CD14-positive monocyte (primary cell): ENCODE measurements at regions not wholly inside any gene's neighbourhood (a gene's known extent, or its start where the extent isn't known, plus 50 kb on each side); places are given as distances from the start of the nearest gene placed in this dataset.

Experiments
- DNase-seq, 3 donors: peaks; one replicate each; pipeline ENCODE4 v3.0.0-alpha.2; 2011 to 2022
- H2AFZ ChIP-seq: 2 replicates; pipeline ENCODE4 v1.6.0; 2012; ENCODE audit warnings: mild to moderate bottlenecking, low read depth, low read length, inconsistent platforms; ENCODE audit not compliant: insufficient read depth, poor library complexity, severe bottlenecking
- H3K27ac ChIP-seq, 2 donors: 1 replicate in 1 of 2; 2 replicates in 1 of 2; pipeline ENCODE4 v1.5.1; 2012 to 2013; ENCODE audit warnings: low read length in 2 of 2, control low read depth in 1 of 2, inconsistent platforms in 1 of 2, low read depth in 1 of 2, mild to moderate bottlenecking in 1 of 2
- H3K27me3 ChIP-seq, 2 donors: one replicate each; pipeline versions ENCODE4 v1.6.0 to v1.6.1; 2011 to 2013; ENCODE audit warnings: low read length in 2 of 2; ENCODE audit not compliant: control insufficient read depth in 2 of 2, insufficient read depth in 2 of 2
- H3K36me3 ChIP-seq, 2 donors: replicated peaks in 1 of 2; 1 replicate in 1 of 2; 2 replicates in 1 of 2; pipeline versions ENCODE4 v1.5.1 to v1.6.1; 2012 to 2013; ENCODE audit warnings: low read length in 2 of 2, control low read depth in 1 of 2, inconsistent platforms in 1 of 2, mild to moderate bottlenecking in 1 of 2; ENCODE audit not compliant: insufficient read depth in 2 of 2, control insufficient read depth in 1 of 2
- H3K4me1 ChIP-seq, 2 donors: 1 replicate in 1 of 2; 2 replicates in 1 of 2; pipeline versions ENCODE4 v1.5.1 to v1.6.1; 2012 to 2013; ENCODE audit warnings: low read length in 2 of 2, control low read depth in 1 of 2, inconsistent platforms in 1 of 2, mild to moderate bottlenecking in 1 of 2, moderate library complexity in 1 of 2; ENCODE audit not compliant: insufficient read depth in 2 of 2, control insufficient read depth in 1 of 2
- H3K4me2 ChIP-seq: replicated peaks from 2 replicates; pipeline ENCODE3; 2012; ENCODE audit warnings: low read length, moderate library complexity, mild to moderate bottlenecking; ENCODE audit not compliant: poor library complexity, severe bottlenecking; ENCODE audit errors: extremely low read depth
- H3K4me3 ChIP-seq, 3 experiments: fragments of 200-600 bp in 1 of 3; sonication (generic) in 1 of 3; replicated peaks in 1 of 3; 1 replicate in 2 of 3; 2 replicates in 1 of 3; pipeline ENCODE4 v1.5.1; 2011 to 2013; ENCODE audit warnings: low read length in 3 of 3, mild to moderate bottlenecking in 3 of 3, control low read depth in 2 of 3, low read depth in 2 of 3, inconsistent platforms in 1 of 3, moderate library complexity in 1 of 3
- H3K79me2 ChIP-seq: 2 replicates; pipeline ENCODE4 v1.6.0; 2012; ENCODE audit warnings: mild to moderate bottlenecking, control low read depth, inconsistent platforms, low read length, moderate library complexity; ENCODE audit not compliant: insufficient read depth
- H3K9ac ChIP-seq: 2 replicates; pipeline ENCODE4 v1.6.0; 2017; ENCODE audit warnings: low read length, mild to moderate bottlenecking; ENCODE audit not compliant: insufficient read depth, poor library complexity, severe bottlenecking
- H3K9me3 ChIP-seq, 2 donors: replicated peaks in 1 of 2; 1 replicate in 1 of 2; 2 replicates in 1 of 2; pipeline versions ENCODE4 v1.5.1 to v1.6.1; 2012 to 2013; ENCODE audit warnings: low read length in 2 of 2, control low read depth in 1 of 2; ENCODE audit not compliant: control insufficient read depth in 1 of 2, insufficient read depth in 1 of 2
- H4K20me1 ChIP-seq: 2 replicates; pipeline ENCODE4 v1.6.0; 2012; ENCODE audit warnings: mild to moderate bottlenecking, low read length, control low read depth, moderate library complexity; ENCODE audit not compliant: insufficient read depth
- H3K27ac Mint-ChIP-seq, 7 donors: one replicate each; pipeline ENCODE4 v1.8.0; 2020; ENCODE audit warnings: mild to moderate bottlenecking in 7 of 7, mixed read lengths in 7 of 7, moderate library complexity in 6 of 7, inconsistent platforms in 2 of 7
- H3K27me3 Mint-ChIP-seq, 3 donors: one replicate each; pipeline ENCODE4 v1.8.0; 2021 to 2022; ENCODE audit warnings: low read depth in 3 of 3, mild to moderate bottlenecking in 3 of 3, mixed read lengths in 3 of 3, moderate library complexity in 3 of 3, inconsistent platforms in 1 of 3
- H3K36me3 Mint-ChIP-seq, 2 donors: one replicate each; pipeline ENCODE4 v1.8.0; 2020; ENCODE audit warnings: mixed read lengths in 2 of 2, inconsistent platforms in 1 of 2, mild to moderate bottlenecking in 1 of 2
- H3K4me1 Mint-ChIP-seq: one replicate; pipeline ENCODE4 v1.8.0; 2020; ENCODE audit warnings: mild to moderate bottlenecking, mixed read lengths
- H3K4me3 Mint-ChIP-seq, 2 donors: one replicate each; pipeline ENCODE4 v1.8.0; 2020; ENCODE audit warnings: mild to moderate bottlenecking in 2 of 2, mixed read lengths in 2 of 2, moderate library complexity in 1 of 2
- H3K9me3 Mint-ChIP-seq, 7 donors: one replicate each; pipeline ENCODE4 v1.8.0; 2020 to 2022; ENCODE audit warnings: mixed read lengths in 7 of 7, mild to moderate bottlenecking in 6 of 7, moderate library complexity in 6 of 7, inconsistent platforms in 2 of 7
- WGBS: methylation state at CpG from one replicate; pipeline ENCODE4 v1.1.5; 2013; ENCODE audit warnings: missing lambda C conversion rate; ENCODE audit not compliant: insufficient coverage; 5-methylcytosine and 5-hydroxymethylcytosine counted together
- intact Hi-C, 2 donors: fragments of 100-400 bp; cut with micrococcal nuclease; formaldehyde crosslinking; loops; one replicate each; pipeline versions ENCODE4 v1.15.0 to v1.15.1; 2023
- TF ChIP-seq, protein P1 (sequence below): fragments of 200-600 bp; IDR thresholded peaks from one replicate; pipeline ENCODE4 v1.8.0; 2022; ENCODE audit warnings: antibody characterized with exemption, mild to moderate bottlenecking

DNA sequence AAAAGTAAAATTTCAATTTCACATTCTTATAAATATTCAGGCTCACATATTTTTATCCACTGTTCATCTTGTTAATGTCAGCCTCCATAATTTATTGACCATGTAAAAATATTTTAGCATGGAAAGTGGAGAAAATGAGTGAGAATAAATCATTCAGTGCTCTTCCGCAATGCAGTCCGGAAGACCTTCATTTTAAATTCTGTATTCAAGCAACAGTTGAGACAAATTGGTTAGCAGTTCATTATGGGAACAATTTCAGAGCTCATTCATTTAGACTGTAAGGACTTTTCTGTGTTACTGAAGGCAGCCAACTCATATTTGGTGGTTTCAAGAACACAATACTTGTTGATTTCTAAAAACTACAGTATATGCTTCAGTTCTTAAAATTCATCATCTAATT lies 97.8 kb downstream of the TYW3 start:
- H3K4me3 ChIP-seq = no peak overlapping the region
- Mint-ChIP-seq H3K4me3 (no peak overlapping the region), H3K36me3 (no peaks in the 10 kb centered on the region), H3K4me1 (no peaks in the 10 kb centered on the region), H3K27me3 (peaks cover 0 to 2% (median 0%) of the 10 kb centered on the region in 3 donors), H3K9me3 (peaks cover 0 to 2% (median 0%) of the 10 kb centered on the region in 7 donors), H3K27ac (no peak overlapping the region)
- no peak overlapping the region for H3K4me2 ChIP-seq
- TF ChIP-seq, protein P1, sequence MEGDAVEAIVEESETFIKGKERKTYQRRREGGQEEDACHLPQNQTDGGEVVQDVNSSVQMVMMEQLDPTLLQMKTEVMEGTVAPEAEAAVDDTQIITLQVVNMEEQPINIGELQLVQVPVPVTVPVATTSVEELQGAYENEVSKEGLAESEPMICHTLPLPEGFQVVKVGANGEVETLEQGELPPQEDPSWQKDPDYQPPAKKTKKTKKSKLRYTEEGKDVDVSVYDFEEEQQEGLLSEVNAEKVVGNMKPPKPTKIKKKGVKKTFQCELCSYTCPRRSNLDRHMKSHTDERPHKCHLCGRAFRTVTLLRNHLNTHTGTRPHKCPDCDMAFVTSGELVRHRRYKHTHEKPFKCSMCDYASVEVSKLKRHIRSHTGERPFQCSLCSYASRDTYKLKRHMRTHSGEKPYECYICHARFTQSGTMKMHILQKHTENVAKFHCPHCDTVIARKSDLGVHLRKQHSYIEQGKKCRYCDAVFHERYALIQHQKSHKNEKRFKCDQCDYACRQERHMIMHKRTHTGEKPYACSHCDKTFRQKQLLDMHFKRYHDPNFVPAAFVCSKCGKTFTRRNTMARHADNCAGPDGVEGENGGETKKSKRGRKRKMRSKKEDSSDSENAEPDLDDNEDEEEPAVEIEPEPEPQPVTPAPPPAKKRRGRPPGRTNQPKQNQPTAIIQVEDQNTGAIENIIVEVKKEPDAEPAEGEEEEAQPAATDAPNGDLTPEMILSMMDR = no peak
- no peaks in the 10 kb centered on the region for H3K4me1 ChIP-seq
- DNase-seq = no peak
- intact Hi-C loops = no loop called here
- no peaks in the 10 kb centered on the region for H3K79me2 ChIP-seq
- H3K9ac ChIP-seq = no peak overlapping the region
- H3K27me3 ChIP-seq = no peaks in the 10 kb centered on the region
- WGBS = no CpG with 5 or more reads among the region's 2 CpGs
- H3K36me3 ChIP-seq = no peaks in the 10 kb centered on the region
- no peak overlapping the region for H3K27ac ChIP-seq
- H2AFZ ChIP-seq = no peak overlapping the region
- no peaks in the 10 kb centered on the region for H4K20me1 ChIP-seq
- peaks cover 0 to 4% of the 10 kb centered on the region in 2 donors for H3K9me3 ChIP-seq

- H3K27ac ChIP-seq = no peak overlapping the region
- DNase-seq = no peak
- no peak overlapping the region for H3K4me2 ChIP-seq
- H3K4me1 Mint-ChIP-seq = no peaks in the 10 kb centered on the region
- no peak overlapping the region for H3K9ac ChIP-seq
- no peak overlapping the region for H3K4me3 Mint-ChIP-seq
- no peak overlapping the region for H3K27ac Mint-ChIP-seq
- no peaks in the 10 kb centered on the region for H3K27me3 ChIP-seq
- no peaks in the 10 kb centered on the region for H3K79me2 ChIP-seq
- TF ChIP-seq, protein P1 = no peak
- no peaks in the 10 kb centered on the region for H3K36me3 ChIP-seq
- no peaks in the 10 kb centered on the region for H3K4me1 ChIP-seq
- H4K20me1 ChIP-seq = no peaks in the 10 kb centered on the region
- intact Hi-C loops = no loop called here
- H3K36me3 Mint-ChIP-seq = no peaks in the 10 kb centered on the region
- H3K9me3 ChIP-seq = peaks cover 0 to 4% of the 10 kb centered on the region in 2 donors
- no peak overlapping the region for H2AFZ ChIP-seq
- peaks cover 0 to 2% (median 0%) of the 10 kb centered on the region in 7 donors for H3K9me3 Mint-ChIP-seq
- H3K27me3 Mint-ChIP-seq = peaks cover 0 to 2% (median 0%) of the 10 kb centered on the region in 3 donors
- H3K4me3 ChIP-seq = no peak overlapping the region
These were observed 101.3 kb downstream of the TYW3 start for GRCh38 chr1:74834261-74834660.
